Activated naive CD8-positive, alpha-beta T cell treated with anti-CD3 and anti-CD28 coated beads, Interleukin-2, amount 10 ng/mL, durations not matched to agents 7 days and 5 days (primary cell): ENCODE measurements at regions not wholly inside any gene's neighbourhood (a gene's known extent, or its start where the extent isn't known, plus 50 kb on each side); places are given as distances from the start of the nearest gene placed in this dataset.

ENCODE experiments used
- ATAC-seq: fragments of 150-1000 bp; cut with Tn5 transposase; one replicate; pipeline ENCODE4 v1.10.0; 2021; ENCODE audit warnings: low read depth, moderate library complexity
- POLR2A ChIA-PET: fragments of 350-600 bp; sonication (Branson Sonifier 250); formaldehyde crosslinking; loops from one replicate; lab custom pipeline; 2021; ENCODE audit warnings: antibody characterized with exemption; lab: Charles Lee
- DNase-seq: peaks from one replicate; pipeline ENCODE4 v3.0.0; 2021
- H3K27ac Mint-ChIP-seq: one replicate; pipeline ENCODE4 v1.8.0; 2022; ENCODE audit warnings: mild to moderate bottlenecking, mixed read lengths
- H3K27me3 Mint-ChIP-seq: one replicate; pipeline ENCODE4 v1.8.0; 2022; ENCODE audit warnings: mild to moderate bottlenecking, moderate library complexity, mixed read lengths
- H3K36me3 Mint-ChIP-seq: one replicate; pipeline ENCODE4 v1.8.0; 2021; ENCODE audit warnings: mild to moderate bottlenecking, mixed read lengths
- H3K4me1 Mint-ChIP-seq: one replicate; pipeline ENCODE4 v1.8.0; 2021; ENCODE audit warnings: mixed read lengths
- H3K4me3 Mint-ChIP-seq: one replicate; pipeline ENCODE4 v1.8.0; 2022; ENCODE audit warnings: mild to moderate bottlenecking, moderate library complexity, mixed read lengths
- H3K9me3 Mint-ChIP-seq: one replicate; pipeline ENCODE4 v1.8.0; 2021; ENCODE audit warnings: mixed read lengths

DNA sequence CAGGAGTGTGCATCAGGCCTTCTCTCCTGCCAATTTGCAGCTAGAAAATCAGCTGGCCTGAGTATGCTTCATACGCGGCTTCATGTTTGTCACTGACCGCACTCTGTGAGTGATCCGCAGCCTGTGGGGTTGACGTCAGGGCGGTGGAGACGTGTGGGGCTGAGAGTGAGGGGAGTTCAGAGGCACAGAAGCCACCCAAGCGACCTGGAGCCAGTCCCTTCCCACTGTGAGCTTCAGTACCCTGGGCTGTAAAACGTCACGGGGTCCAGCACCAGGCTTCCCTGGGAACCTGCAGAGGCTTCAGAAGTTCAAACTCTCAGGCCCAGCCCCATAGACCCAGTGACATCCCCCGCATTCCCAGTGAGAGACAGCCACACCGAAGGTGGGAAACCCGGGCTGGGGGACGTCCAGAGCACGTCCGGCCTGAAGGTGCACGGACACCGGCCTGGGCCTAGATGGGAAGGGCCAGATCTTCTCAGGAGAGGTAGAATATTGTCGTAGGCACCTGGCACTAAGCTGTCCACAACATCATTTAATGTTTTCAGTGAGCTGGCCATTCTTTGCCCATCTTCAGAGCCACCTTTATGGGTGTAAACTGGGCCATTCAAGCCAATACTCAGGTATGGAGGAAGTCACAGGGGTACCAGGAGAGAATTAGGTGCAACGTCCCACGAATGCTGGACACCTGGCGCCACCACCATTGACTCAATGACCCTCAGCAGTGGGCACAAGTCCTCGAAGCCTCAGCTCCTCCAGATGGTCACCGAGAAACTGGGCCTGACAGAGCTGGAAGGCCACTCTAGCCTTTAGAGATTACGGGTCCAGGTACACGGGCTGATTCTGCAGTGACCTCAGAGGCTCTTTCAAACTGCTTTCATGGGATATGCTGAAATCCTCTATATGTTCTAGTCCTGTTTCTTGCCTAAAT lies 235.6 kb upstream of the MYT1L start:
- ATAC-seq = no peak
- Mint-ChIP-seq H3K4me3 (no peak overlapping the region), H3K27ac (no peak overlapping the region), H3K36me3 (no peaks in the 10 kb centered on the region), H3K9me3 (no peaks in the 10 kb centered on the region), H3K27me3 (no peaks in the 10 kb centered on the region), H3K4me1 (no peaks in the 10 kb centered on the region)
- POLR2A ChIA-PET = no interaction called here
- no peak for DNase-seq

DNA sequence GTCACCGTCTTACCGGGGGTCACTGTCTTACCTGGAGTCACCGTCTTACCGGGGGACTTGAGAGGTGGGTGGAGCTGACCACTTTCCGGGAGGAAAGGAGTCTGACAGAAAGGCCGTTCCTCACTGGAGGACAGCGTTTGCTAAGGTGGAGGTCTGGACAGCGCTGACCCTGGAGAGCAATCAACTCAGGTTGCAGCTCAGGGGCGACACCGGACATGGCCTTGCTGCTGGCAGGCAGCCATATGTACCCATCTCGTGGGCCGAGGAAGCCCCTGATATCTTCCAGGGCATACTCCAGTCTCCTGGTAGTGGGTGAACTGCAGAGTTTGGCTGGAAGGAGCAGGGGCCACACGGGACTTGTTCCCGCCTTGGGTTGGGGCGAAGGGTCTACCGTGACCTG lies 234.6 kb upstream of the MYT1L start:
- no peaks in the 10 kb centered on the region for H3K4me1 Mint-ChIP-seq

DNA sequence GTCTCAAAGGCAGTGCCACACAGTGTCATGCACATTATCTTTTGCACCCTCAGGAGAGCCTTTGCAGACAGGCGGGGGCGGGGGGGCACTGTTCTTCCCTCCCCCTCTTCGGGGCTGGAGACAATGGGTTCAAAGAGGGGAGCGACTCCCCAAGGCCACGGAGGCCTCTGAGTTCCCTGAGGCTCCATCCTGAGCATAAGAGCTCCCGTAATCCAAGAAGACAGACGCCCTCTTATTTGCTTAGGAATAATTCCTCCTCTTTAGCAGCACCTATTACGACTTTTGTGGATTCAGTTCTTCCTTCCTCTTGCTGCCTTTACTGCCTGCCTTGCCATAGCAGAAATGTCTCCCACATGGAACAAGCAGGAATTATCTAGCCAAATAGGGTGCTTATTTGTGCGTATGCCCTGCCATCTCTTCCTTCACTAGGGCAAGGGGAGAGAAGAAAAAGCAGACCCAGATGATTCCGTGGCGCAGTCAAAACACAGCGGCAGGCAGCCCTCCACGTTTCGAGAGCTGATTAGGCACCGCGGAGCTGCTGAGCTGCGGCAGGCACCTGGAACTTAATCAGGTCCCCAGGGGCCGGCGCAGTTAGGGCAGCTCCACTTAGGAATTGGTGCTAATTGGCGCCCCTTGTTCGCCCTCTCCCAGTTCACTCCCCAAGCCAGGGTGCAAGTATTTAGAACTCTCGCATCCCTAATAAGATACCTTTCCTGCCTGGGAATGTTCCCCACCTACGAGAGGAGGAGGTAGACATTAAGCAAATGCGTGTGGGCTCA lies 233.4 kb upstream of the MYT1L start:
- Mint-ChIP-seq H3K9me3 (no peaks in the 10 kb centered on the region), H3K27me3 (no peaks in the 10 kb centered on the region), H3K27ac (no peak overlapping the region), H3K4me1 (no peaks in the 10 kb centered on the region), H3K4me3 (no peak overlapping the region), H3K36me3 (no peaks in the 10 kb centered on the region)
- DNase-seq = no peak
- no peak for ATAC-seq
- POLR2A ChIA-PET = no interaction called here

More for the DNA sequence above, 234.6 kb upstream of the MYT1L start:
- no peak for ATAC-seq
- Mint-ChIP-seq H3K36me3 (no peaks in the 10 kb centered on the region), H3K4me3 (no peak overlapping the region), H3K27ac (no peak overlapping the region), H3K9me3 (no peaks in the 10 kb centered on the region), H3K27me3 (no peaks in the 10 kb centered on the region)
- no peak for DNase-seq
- POLR2A ChIA-PET = no interaction called here

DNA sequence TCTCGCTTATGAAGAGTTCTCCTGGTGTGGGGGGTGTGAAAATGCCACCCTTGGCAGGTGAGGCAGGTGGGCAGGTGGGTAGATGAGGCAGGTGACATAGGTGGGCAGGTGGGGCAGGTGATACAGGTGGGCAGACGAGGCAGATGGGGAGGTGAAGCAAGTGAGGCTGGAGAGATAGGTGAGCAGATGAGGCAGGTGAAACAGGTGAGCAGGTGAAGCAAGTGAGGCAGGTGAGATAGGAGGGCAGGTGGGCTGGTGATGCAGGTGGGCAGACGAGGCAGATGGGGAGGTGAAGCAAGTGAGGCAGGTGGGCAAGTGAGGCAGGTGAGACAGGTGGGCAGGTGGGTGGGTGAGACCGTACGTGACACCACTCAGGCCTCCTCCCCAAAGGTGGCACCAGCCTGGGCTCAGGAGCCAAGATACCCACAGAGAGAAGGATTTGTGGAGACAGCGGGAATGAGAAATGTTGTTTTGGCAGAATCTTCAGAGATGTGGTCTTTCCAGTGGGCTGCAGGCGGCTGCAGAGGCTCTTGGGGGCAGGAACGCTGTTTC lies 232.3 kb upstream of the MYT1L start:
- POLR2A ChIA-PET = no interaction called here
- H3K4me1 Mint-ChIP-seq = no peaks in the 10 kb centered on the region
- ATAC-seq (no peak), DNase-seq (no peak)
- H3K36me3 Mint-ChIP-seq = no peaks in the 10 kb centered on the region
- H3K27me3 Mint-ChIP-seq = no peaks in the 10 kb centered on the region
- H3K9me3 Mint-ChIP-seq = no peaks in the 10 kb centered on the region
- no peak overlapping the region for H3K4me3 Mint-ChIP-seq
- no peak overlapping the region for H3K27ac Mint-ChIP-seq

DNA sequence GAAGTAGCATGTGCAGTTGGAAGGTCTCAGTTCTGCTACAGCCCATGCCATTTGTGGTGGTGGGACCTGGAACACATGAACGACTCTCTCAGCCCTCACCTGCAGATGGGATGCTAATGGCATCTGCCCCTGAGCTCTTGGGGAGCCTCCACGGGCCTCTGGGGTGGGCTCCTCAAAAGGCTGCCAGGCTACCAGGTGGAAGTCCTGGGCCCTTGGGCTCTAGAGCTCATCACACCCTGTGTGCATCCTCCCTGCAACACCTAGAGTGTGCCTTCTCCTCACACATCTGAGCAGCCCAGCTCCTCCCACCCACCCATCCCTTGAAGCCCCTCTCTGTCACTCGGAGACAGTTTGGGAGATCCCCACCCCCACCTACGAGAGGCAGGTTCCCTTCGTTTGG lies 231.8 kb upstream of the MYT1L start:
- Mint-ChIP-seq H3K9me3 (no peaks in the 10 kb centered on the region), H3K4me3 (no peak overlapping the region), H3K4me1 (no peaks in the 10 kb centered on the region), H3K36me3 (no peaks in the 10 kb centered on the region), H3K27ac (no peak overlapping the region), H3K27me3 (no peaks in the 10 kb centered on the region)
- DNase-seq (no peak), ATAC-seq (no peak)
- POLR2A ChIA-PET = no interaction called here

DNA sequence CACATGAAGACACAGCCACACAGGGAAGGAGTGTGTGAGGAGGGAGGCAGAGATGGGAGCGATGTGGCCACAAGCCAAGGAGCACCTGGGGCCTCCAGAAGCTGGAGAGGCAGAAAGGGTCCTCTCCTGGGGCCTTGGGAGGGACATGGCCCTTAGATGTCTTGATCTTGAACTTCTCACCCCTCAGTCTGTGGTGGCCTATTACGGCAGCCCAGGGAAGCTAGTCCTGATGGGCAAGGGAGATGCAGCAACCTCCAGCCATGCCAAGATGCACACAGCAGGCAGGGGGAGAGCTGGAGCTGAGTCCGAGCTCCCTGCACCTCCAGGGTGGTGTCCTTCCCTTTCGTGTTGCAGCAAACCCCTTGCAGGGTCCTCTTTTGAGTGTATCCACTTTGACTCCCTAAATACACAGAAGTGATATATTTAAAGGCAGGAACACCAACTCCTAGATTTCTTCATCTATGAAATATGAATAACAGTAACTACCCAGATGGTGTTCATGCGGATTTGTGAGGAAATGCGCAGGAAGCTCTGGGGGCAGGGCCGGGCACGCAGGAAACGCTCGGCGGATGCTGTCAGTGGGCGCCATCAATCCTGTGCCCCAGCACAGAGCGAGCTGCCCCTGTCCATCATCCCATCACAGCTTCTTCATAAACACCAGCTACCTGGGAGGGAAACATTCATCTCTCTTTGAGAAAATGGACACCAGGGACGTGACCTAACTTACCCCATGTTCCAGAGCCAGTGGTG lies 230.4 kb upstream of the MYT1L start:
- no peak for ATAC-seq
- POLR2A ChIA-PET = no interaction called here
- Mint-ChIP-seq H3K27ac (no peak overlapping the region), H3K4me3 (no peak overlapping the region), H3K9me3 (no peaks in the 10 kb centered on the region), H3K4me1 (no peaks in the 10 kb centered on the region), H3K36me3 (no peaks in the 10 kb centered on the region), H3K27me3 (peaks cover 1% of the 10 kb centered on the region)
- DNase-seq = no peak

DNA sequence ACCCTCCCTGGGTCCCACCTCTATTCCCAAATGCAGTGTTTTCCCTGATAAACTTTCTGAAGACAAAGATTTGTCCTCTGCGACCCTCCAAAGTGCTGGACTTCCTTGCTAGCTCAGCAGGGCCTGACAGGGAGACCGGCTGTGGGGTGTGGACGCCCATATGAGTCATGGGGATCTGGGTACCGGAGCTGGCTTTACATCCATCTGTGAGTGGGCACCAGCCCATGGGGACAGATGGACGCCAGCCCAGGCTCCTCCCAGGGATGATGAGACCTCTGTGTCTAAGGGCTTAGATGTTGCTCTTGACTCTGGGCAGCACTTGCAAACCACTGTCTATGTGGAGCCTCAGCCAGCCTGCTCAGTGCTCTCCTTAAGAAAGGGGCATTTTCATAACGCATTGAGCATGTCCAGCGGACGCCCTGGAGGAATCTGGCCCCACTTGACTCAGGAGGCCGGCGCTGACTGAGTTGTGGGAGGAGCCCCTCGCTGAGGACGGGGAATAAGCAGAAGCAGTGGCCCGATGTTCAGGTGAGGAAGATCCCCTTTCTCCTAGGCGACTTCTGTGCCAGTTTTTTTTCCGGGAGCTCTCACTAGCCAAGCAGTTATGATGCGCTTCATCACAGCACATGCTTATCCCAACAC lies 229.4 kb upstream of the MYT1L start:
- no peak for DNase-seq
- POLR2A ChIA-PET = no interaction called here
- Mint-ChIP-seq H3K9me3 (no peaks in the 10 kb centered on the region), H3K36me3 (no peaks in the 10 kb centered on the region), H3K4me3 (no peak overlapping the region), H3K27me3 (peaks cover 3% of the 10 kb centered on the region), H3K27ac (no peak overlapping the region), H3K4me1 (no peaks in the 10 kb centered on the region)
- no peak for ATAC-seq

DNA sequence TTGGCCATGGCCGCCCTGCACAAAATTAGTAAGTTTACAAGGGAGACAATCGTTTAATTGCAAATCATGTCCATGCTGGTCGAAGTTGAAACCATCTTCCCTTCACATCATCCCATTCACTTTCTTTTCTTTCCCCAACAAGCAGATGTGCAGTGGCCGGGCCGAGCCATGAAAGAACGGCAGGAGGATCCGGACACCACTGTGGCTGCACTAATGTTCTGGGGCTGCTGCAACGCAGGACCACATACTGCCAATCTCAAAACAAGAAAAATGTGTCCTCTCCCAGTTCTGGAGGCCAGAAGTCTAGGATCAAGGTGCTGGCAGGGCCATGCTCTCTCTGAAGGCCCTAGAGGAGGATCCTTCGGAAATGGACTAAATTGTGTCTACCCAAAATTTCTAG lies 227.4 kb upstream of the MYT1L start:
- POLR2A ChIA-PET = no interaction called here
- H3K4me3 Mint-ChIP-seq = no peak overlapping the region
- no peak for DNase-seq
- H3K4me1 Mint-ChIP-seq = no peaks in the 10 kb centered on the region
- H3K27ac Mint-ChIP-seq = no peak overlapping the region
- ATAC-seq = no peak
- peaks cover 3% of the 10 kb centered on the region for H3K27me3 Mint-ChIP-seq
- H3K9me3 Mint-ChIP-seq = no peaks in the 10 kb centered on the region
- no peaks in the 10 kb centered on the region for H3K36me3 Mint-ChIP-seq

DNA sequence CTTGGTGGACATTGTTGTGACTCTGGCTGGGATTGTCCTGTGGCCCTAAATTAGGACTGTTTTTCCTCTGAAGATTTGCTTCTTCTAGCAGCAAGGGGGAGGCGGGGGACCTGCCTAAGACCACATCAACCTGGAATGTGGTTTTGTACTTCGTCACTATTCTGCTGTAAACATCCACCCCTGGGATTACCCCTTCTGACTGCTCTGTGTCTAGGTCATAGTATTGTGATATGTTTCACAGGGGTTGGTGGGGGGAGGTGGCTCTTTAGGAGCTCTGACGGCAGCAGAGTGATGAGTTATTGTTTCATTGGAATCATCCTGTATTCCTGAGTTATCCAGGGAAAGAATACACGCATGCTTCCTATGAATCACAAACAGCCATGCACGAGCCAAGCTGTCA lies 226.4 kb upstream of the MYT1L start:
- Mint-ChIP-seq H3K36me3 (no peaks in the 10 kb centered on the region), H3K27me3 (peaks cover 3% of the 10 kb centered on the region), H3K4me1 (no peaks in the 10 kb centered on the region), H3K9me3 (peaks cover 5% of the 10 kb centered on the region), H3K4me3 (no peak overlapping the region), H3K27ac (no peak overlapping the region)
- ATAC-seq (no peak), DNase-seq (no peak)
- POLR2A ChIA-PET = no interaction called here

DNA sequence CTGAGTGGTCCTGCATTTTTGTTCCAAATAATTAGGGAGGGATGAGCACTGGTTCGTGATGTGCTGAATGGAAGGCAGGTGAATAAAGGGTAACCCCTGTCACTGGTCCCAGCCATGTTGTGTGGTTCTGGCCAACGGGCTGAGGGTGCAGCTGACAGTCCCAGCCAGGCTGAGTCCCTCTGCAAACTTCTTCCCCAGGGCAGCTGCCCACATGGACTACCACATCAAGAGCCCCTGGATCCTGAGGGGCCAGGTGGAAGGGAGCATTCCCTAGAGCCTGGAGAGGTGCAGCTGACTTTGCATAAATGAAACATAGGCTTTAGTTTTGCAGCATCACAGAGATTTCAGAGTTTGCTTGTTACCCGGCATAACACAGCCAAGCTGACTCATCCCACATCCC lies 219.8 kb upstream of the MYT1L start:
- H3K4me3 Mint-ChIP-seq = no peak overlapping the region
- H3K27ac Mint-ChIP-seq = no peak overlapping the region
- H3K4me1 Mint-ChIP-seq = no peaks in the 10 kb centered on the region
- ATAC-seq (no peak), DNase-seq (no peak)
- POLR2A ChIA-PET = no interaction called here
- H3K36me3 Mint-ChIP-seq = no peaks in the 10 kb centered on the region
- H3K27me3 Mint-ChIP-seq = no peaks in the 10 kb centered on the region
- peaks cover 8% of the 10 kb centered on the region for H3K9me3 Mint-ChIP-seq

DNA sequence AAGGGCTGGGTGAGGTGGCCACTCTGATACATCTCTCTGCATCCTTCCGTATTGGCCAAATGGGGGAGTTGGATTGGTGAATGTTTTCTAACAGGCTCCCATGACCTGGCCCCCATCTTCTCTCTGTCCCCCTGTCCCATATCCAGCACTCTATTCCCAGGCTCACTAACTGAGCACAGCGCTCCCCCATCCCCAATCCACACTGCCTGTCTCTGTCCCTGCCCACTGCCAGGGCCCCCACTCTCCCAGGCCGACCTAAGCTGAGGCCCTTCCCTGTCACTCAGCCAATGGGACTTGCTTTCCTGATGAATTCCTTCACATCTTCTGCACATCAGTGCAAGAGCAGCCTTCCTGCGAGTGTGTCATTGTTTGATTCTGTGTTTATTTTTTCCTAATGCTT lies 216.8 kb upstream of the MYT1L start:
- Mint-ChIP-seq H3K4me3 (no peak overlapping the region), H3K27me3 (no peaks in the 10 kb centered on the region), H3K36me3 (no peaks in the 10 kb centered on the region), H3K4me1 (no peaks in the 10 kb centered on the region), H3K27ac (no peak overlapping the region), H3K9me3 (peaks cover 4% of the 10 kb centered on the region)
- ATAC-seq (no peak), DNase-seq (no peak)
- POLR2A ChIA-PET = no interaction called here

DNA sequence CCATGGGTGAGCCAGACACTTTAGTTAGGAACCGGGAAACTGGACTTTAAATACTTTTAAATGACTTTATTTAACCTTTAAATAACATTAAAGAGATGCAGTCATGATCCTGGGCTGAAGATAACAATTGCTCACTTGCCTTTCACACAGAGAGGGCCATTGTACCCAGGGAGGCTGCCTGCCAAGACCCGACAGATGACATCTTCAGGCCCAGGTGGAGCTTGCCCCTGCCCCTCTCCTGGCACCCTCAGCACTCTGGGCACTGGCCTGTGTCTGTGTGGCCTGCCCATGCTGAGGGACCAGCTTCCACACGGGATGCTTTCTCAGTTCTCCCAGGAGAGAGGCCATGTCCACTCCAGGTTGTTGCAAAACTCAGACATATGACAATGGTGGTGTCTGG lies 216.4 kb upstream of the MYT1L start:
- no peak overlapping the region for H3K27ac Mint-ChIP-seq
- no peak overlapping the region for H3K4me3 Mint-ChIP-seq
- no peaks in the 10 kb centered on the region for H3K36me3 Mint-ChIP-seq
- peaks cover 3% of the 10 kb centered on the region for H3K9me3 Mint-ChIP-seq
- DNase-seq (no peak), ATAC-seq (no peak)
- no peaks in the 10 kb centered on the region for H3K4me1 Mint-ChIP-seq
- H3K27me3 Mint-ChIP-seq = no peaks in the 10 kb centered on the region
- POLR2A ChIA-PET = no interaction called here

DNA sequence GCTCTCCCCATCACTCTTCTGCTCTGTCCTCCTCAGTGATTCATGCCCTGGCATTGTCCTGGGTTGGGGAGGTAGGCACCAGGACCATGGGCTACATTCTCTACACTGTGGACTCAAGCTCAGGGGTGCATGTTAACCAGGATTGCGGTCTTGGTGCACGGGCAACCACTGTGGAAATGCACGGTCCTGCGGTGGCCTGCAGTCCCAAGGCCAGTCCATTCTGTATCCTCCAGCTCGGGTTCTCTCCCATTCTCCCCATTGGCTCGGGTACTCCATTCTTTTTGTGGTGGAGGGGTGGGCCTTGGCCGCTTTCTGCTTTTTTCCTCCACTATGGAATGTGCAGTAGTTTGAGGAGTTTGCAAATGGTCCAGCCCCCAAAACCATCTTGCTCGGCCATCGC lies 215.0 kb upstream of the MYT1L start:
- ATAC-seq = no peak
- H3K4me3 Mint-ChIP-seq = no peak overlapping the region

More for the DNA sequence above, 215.0 kb upstream of the MYT1L start:
- Mint-ChIP-seq H3K4me1 (no peaks in the 10 kb centered on the region), H3K27me3 (no peaks in the 10 kb centered on the region), H3K36me3 (no peaks in the 10 kb centered on the region), H3K27ac (no peak overlapping the region), H3K9me3 (no peaks in the 10 kb centered on the region)
- POLR2A ChIA-PET = no interaction called here
- DNase-seq = no peak
